Dermis microvascular lymphatic vessel endothelial cell (primary cell): ENCODE measurements at regions not wholly inside any gene's neighbourhood (a gene's known extent, or its start where the extent isn't known, plus 50 kb on each side); places are given as distances from the start of the nearest gene placed in this dataset.

ENCODE experiments used
- DNase-seq, 2 donors: peaks; one replicate each; pipeline versions ENCODE4 v3.0.0 to v3.0.0-alpha.2; 2010; ENCODE audit warnings: low read depth in 2 of 2

DNA sequence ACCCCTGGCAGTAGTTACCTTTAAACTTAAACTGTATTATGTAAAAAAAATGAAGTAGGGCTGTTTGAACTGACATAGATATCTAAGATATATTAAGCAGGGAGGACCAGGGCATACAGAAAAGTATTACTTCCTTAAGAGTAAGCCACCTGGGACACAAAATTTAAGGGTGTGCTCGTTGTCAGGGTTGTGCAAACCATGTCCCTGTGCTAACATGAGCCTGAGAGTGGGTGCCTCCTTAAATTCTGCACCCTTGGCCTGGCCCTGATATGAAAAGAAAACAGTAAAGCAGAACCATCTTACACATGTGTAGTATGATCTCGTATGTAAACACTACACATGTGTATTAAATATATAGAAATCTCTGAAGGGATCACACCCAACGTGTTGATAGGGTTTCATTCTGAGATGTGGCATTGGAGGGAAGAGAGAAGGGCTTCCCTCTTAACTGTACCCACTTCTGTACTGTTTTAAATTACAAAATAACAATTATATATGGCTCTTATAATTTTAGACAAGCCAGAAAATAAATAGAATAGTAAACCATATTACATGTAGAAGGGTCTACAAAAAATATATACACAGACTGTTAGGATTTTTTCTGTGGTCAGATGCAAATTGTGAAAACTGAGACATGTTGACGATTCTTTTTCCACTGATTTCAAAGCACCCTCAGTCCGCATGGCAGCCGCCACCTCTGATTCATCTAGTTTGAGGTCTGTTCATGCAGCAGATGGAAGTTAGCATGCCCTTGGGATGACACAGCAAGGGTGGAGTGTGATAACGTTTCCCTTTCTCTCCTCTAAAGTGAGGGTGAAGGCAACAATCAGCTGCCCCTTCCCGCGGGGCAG lies 400.8 kb upstream of the PROK2 start:
- DNase-seq: peak in 1 of 2 donors; percentile 71

- DNase-seq: no peak
Observed at GRCh38 chr3:72183489-72183888, 398.5 kb upstream of the PROK2 start.

DNA sequence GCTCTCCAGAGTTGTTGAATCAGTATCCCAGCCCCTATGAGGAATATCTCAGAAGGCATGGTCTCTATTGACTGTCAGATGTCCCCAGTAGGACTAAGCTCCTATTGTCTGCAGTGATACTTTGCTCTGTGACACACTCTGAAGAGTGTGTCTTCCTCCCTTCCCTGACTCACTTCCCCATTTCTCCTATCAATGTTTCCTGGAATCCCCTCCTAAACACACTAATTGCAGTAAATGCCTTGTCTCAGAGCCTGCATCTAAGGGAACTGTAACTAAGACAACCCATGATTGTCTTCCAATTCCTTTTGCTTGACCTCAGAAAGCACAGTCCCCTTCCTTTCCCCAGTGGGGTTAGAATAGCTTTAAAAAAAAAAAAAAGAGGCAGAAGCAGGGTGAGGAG lies 397.3 kb upstream of the PROK2 start:
- DNase-seq: peak in 1 of 2 donors; percentile 27

- no peak for DNase-seq
Observed at GRCh38 chr3:72181251-72181650, 396.3 kb upstream of the PROK2 start.

GRCh38 chr3:72180405-72180804 lies 395.5 kb upstream of the PROK2 start:
- no peak for DNase-seq

DNA sequence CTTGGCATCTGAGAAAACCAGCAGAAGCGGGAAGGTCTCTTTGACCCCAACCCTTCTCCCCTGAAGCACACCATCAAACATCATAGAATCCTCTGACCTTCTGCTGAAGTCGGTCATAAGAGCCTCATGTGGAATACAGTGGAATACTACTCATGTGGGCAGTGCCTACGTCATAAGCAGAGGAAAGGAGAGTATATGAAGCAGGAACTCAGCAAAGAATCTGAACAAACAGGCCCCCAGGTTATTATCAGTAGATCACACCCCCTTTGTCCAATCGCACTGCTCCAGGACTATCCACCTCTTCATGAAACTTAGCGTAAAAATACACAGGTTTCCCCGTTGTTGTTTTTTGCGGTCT lies 394.1 kb upstream of the PROK2 start:
- DNase-seq: no peak

DNA sequence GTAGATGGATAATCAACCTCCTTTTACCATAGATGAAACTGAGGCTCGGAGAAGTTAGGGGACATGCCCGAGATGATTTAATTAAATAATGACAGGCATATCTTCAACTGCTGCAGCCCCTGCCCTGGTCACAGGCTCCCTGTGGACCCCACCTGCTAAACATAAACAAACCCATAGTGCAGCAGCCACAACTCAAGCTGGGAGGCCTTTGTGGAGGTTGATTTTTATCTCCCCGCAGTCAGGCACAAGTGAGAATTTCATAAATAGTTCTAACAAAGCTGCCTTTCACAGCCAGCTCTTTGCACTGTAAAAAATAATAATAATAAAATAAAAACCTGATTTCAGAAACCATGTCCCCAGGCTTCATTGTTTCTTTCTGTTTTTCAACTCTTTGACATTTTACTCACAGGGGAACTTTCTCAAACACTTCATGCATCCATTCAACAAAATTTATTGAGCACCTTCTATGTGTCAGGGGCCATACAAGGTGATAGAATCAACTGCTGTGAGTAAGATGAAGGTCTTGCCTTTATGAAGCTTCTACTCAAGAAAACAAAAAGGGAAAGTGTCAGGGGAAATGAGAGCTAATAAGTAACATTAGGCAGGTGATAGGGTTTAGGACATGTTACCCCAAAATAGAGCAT lies 393.6 kb upstream of the PROK2 start:
- no peak for DNase-seq

DNA sequence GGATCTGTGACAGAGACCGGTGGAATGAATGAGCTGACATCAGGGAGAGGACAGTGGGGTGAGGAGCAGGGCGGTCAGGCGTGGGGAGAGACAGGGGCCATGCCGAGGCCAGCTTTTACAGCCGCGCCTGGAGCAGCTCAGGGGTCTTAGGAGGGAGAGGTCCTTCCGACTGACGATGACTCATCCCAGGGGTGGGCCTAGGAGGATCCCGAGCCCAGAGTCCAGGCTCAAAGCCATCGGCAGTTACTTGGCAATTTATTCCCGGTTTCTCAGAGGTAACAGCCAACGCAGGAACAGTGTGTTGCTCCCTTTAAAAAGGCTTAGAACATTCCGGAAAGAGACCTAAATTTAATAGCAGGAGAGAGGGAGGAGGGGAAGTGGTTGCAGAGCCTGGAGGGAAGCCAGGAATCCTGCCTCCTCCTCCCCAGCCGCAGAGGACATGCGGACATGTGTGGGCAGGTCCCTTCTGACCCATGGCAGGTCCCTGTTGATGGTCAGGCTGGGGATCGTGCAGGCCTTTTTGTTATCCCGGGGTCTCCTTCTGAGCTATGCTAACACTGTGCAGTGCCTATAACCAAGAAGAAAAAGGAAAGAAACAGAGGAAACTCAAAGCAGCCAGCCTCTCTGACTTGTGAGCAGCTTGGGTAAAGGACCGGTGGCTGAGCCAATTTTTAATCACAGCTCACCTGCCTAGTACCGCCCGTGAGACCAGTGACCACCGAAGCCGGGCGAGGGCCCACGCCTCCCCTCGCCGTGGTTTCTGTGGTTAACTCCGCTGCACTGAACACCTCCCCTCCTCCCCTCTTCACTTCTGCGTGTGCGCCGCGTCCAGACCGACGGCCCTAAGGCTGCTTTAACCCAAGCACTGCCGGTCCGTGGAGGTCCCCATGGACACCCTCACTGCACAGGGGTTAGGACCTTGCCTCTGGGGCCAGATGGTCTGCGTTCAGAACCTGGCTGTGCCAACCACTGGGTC lies 392.4 kb upstream of the PROK2 start:
- peak in 1 of 2 donors; percentile 41 for DNase-seq

DNA sequence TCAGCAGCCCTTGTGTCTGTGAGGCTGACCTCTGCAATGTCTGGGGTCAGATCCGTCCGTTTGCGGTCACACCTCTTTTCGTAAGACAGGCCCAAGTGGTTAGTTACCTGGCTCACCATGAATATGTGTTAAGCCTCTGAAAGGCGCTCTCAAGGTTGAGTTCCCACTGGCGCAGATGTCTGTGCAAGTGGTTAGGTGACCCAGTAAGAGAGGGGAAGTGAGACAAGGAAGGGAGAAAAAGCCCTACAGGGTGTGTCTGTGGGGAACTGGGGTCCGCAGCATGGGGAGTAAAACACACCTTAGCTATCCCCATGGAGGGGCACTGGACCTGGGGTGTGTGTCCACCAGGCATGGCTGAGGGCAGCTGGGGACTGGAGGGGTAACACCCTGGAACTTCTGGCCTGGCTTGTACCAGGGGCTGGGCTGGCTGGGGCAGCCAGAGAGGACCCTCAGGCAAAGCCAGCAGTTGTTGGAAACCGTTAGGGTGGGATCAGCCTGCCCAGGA lies 391.6 kb upstream of the PROK2 start:
- DNase-seq: no peak

DNA sequence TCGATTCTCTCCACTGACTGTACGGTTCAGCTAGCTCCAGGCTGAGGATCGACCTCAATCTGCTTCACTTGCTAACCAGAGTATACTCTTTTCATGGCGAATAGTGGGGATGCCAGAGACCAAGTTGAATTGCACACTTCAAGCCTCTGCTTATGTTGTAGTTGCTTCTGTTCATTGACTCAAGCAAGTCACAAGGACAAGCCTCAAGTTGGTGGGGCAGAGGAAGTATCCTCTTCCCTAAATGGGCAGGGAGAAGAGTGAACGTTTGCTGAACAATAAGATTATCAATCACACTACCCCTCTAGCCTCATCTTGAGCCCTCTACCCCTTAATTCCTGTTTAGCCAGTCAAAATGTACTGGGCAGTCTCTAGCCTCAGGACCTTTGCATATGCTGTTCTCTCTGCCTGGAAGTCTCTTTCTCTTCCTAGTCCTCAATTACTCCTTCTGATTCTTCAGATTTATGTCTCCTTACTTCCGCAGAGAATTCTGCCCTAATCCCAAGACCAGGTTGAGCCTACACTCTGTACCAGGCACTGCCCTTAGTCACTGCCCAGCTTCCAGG lies 390.4 kb upstream of the PROK2 start:
- no peak for DNase-seq

DNA sequence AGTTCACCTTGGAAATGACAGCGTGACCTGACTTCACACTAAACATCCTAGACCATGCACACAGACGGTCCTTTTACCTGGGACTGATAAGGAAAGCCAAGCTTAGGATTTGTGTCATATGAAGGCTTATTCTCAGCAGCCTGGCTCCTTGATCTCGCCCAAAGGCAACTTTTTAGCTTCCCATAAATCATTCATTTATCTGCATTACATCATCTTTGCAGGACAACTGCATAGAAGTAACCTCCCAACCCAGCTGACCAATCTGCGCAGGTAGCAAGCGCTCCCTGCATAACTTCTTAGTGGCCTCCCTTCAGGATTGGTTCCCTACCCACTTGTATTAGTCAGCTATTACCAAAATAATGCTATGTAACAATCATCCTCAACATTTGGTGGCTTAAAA lies 389.9 kb upstream of the PROK2 start:
- no peak for DNase-seq

GRCh38 chr3:72174040-72174439 lies 389.1 kb upstream of the PROK2 start:
- DNase-seq: no peak

- DNase-seq: no peak
Observed at GRCh38 chr3:72171946-72172345, 387.0 kb upstream of the PROK2 start.

- DNase-seq: no peak
Observed at GRCh38 chr3:72171463-72171881, 386.5 kb upstream of the PROK2 start.

GRCh38 chr3:72169561-72170472 lies 384.9 kb upstream of the PROK2 start:
- no peak for DNase-seq

GRCh38 chr3:72169120-72169519 lies 384.2 kb upstream of the PROK2 start:
- DNase-seq: no peak

GRCh38 chr3:72165808-72166207 lies 380.9 kb upstream of the PROK2 start:
- DNase-seq: no peak

DNA sequence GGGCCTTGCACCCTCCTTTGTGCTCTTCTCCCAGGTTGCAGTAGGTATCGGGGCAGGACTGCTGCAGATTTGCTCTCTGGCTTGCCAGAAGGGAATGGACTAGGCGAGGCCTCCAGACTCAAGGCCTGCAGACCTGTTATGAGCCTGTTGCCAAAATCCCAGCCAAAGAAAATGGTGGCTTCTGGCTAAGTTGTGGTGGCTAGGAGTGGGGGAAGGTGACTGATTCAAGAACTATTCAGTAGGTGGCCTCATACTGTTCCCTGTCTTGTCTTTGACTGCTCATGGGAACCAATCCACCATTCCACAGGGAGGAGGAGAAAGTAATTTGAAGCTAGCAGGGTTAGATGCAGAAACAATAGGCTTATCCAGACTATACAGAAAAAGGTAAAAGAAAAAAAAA lies 380.4 kb upstream of the PROK2 start:
- no peak for DNase-seq

DNA sequence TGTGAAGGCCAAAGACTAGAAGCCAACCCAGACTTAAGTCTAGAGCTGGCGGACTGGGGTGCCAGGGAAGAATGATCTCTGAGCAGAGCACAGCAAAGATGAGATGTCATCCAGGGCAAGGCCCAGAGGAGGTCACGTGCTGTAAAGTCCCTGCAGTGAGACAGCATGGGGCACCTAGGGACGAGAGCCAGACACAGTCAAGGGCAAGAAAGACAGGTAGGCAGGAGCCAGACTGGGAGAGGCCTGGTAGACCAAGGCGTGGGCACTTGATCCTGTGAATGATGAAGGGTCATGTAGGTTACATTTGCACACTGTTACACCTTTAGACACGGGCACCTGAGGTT lies 379.7 kb upstream of the PROK2 start:
- DNase-seq: no peak

GRCh38 chr3:72163809-72164634 lies 379.1 kb upstream of the PROK2 start:
- DNase-seq: no peak
